ENCODE measurements at regions not wholly inside any gene's neighbourhood (a gene's known extent, or its start where the extent isn't known, plus 50 kb on each side); places are given as distances from the start of the nearest gene placed in this dataset.

- in situ Hi-C loops (cut with MboI; ENCODE audit: low pct_ligation_motif_present in 1 of 4, low pct_unique_long_range_greater_than_20kb in 1 of 4, low sequenced_read_pairs in 3 of 4), result no loop called here
- Histone ChIP-seq H3K4me1 (no peaks in the 10 kb centered on the region), H3K36me3 (no peaks in the 10 kb centered on the region), H3K4me3 (no peak overlapping the region), H3K27ac (no peak overlapping the region), H3K9me3 (no peaks in the 10 kb centered on the region), H3K27me3 (peaks cover 15% of the 10 kb centered on the region)
- intact Hi-C loops (cut with DNase I; ENCODE audit: low total_unique reads), result no loop called here
- no peak for DNase-seq
- TF ChIP-seq CTCF (IDR thresholded peaks at IDR 0.05) (no peak), POLR2AphosphoS5 (IDR thresholded peaks at IDR 0.05) (no peak), POLR2A (IDR thresholded peaks at IDR 0.05) (no peak), EP300 (IDR thresholded peaks at IDR 0.05; ENCODE audit: low read depth) (no peak)
Observed at GRCh38 chr22:22362311-22362710, 117.7 kb downstream of the VPREB1 start.

GRCh38 chr22:22362936-22363335, 118.3 kb downstream of the VPREB1 start:
- Histone ChIP-seq H3K4me3 (no peak overlapping the region), H3K27me3 (peaks cover 15% of the 10 kb centered on the region)
- 50 to 56% methylated on average over 3 to 6 of the region's 6 CpGs for WGBS, 2 donors (ENCODE audit: low coverage in 1 of 2)

GRCh38 chr22:22364207-22364606, 119.6 kb downstream of the VPREB1 start:
- in situ Hi-C loops (cut with MboI; ENCODE audit: low pct_ligation_motif_present in 1 of 4, low pct_unique_long_range_greater_than_20kb in 1 of 4, low sequenced_read_pairs in 3 of 4) (no loop called here), intact Hi-C loops (cut with DNase I; ENCODE audit: low total_unique reads) (no loop called here)
- Histone ChIP-seq H3K9me3 (no peaks in the 10 kb centered on the region), H3K27me3 (peaks cover 15% of the 10 kb centered on the region), H3K4me3 (no peak overlapping the region), H3K4me1 (no peaks in the 10 kb centered on the region), H3K36me3 (no peaks in the 10 kb centered on the region), H3K27ac (no peak overlapping the region)
- TF ChIP-seq EP300 (IDR thresholded peaks at IDR 0.05; ENCODE audit: low read depth) (no peak), CTCF (IDR thresholded peaks at IDR 0.05) (no peak), POLR2AphosphoS5 (IDR thresholded peaks at IDR 0.05) (no peak), POLR2A (IDR thresholded peaks at IDR 0.05) (no peak)
- no peak for DNase-seq

More at GRCh38 chr22:22362936-22363335, 118.3 kb downstream of the VPREB1 start:
- no peaks in the 10 kb centered on the region for H3K4me1 ChIP-seq
- H3K36me3 ChIP-seq, result no peaks in the 10 kb centered on the region
- in situ Hi-C loops (cut with MboI; ENCODE audit: low pct_ligation_motif_present in 1 of 4, low pct_unique_long_range_greater_than_20kb in 1 of 4, low sequenced_read_pairs in 3 of 4), result no loop called here
- no peak for TF ChIP-seq POLR2A (IDR thresholded peaks at IDR 0.05)
- no peak for TF ChIP-seq EP300 (IDR thresholded peaks at IDR 0.05; ENCODE audit: low read depth)
- TF ChIP-seq CTCF (IDR thresholded peaks at IDR 0.05), result no peak
- TF ChIP-seq POLR2AphosphoS5 (IDR thresholded peaks at IDR 0.05), result no peak
- intact Hi-C loops (cut with DNase I; ENCODE audit: low total_unique reads), result no loop called here
- no peaks in the 10 kb centered on the region for H3K9me3 ChIP-seq
- H3K27ac ChIP-seq, result no peak overlapping the region
- DNase-seq, result no peak

- TF ChIP-seq POLR2A (IDR thresholded peaks at IDR 0.05) (no peak), POLR2AphosphoS5 (IDR thresholded peaks at IDR 0.05) (no peak), CTCF (IDR thresholded peaks at IDR 0.05) (no peak), EP300 (IDR thresholded peaks at IDR 0.05; ENCODE audit: low read depth) (no peak)
- intact Hi-C loops (cut with DNase I; ENCODE audit: low total_unique reads) (no loop called here), in situ Hi-C loops (cut with MboI; ENCODE audit: low pct_ligation_motif_present in 1 of 4, low pct_unique_long_range_greater_than_20kb in 1 of 4, low sequenced_read_pairs in 3 of 4) (no loop called here)
- Histone ChIP-seq H3K27me3 (peaks cover 15% of the 10 kb centered on the region), H3K27ac (no peak overlapping the region), H3K4me1 (no peaks in the 10 kb centered on the region), H3K9me3 (no peaks in the 10 kb centered on the region), H3K36me3 (no peaks in the 10 kb centered on the region), H3K4me3 (no peak overlapping the region)
- 31 to 33% methylated on average over 2 to 3 of the region's 3 CpGs for WGBS, 2 donors (ENCODE audit: low coverage in 1 of 2)
- no peak for DNase-seq
Observed at GRCh38 chr22:22366537-22366936, 122.0 kb downstream of the VPREB1 start.

Measured in transverse colon (tissue), 4 donors.